Tibial artery (tissue), 4 donors: ENCODE measurements at regions not wholly inside any gene's neighbourhood (a gene's known extent, or its start where the extent isn't known, plus 50 kb on each side); places are given as distances from the start of the nearest gene placed in this dataset.

Experiments
- DNase-seq, 2 donors: peaks; one replicate each; pipeline ENCODE4 v3.0.0-alpha.2; 2019
- H3K27ac ChIP-seq, 2 donors: fragments of 200-600 bp; sonication (generic) in 1 of 2; 1 replicate in 1 of 2; 2 replicates in 1 of 2; pipeline ENCODE4 v1.5.1; 2018 to 2019; ENCODE audit warnings: mild to moderate bottlenecking in 1 of 2
- H3K27me3 ChIP-seq, 2 donors: fragments of 200-600 bp; sonication (generic) in 1 of 2; one replicate each; pipeline versions ENCODE4 v1.5.1 to v1.6.0; 2016 to 2019
- H3K36me3 ChIP-seq, 3 donors: fragments of 200-600 bp; sonication (generic) in 2 of 3; one replicate each; pipeline ENCODE4 v1.5.1; 2016 to 2019; ENCODE audit warnings: mild to moderate bottlenecking in 2 of 3
- H3K4me1 ChIP-seq, 4 donors: fragments of 200-600 bp; sonication (generic) in 2 of 4; 1 replicate in 3 of 4; 2 replicates in 1 of 4; pipeline ENCODE4 v1.5.1; 2016 to 2019
- H3K4me3 ChIP-seq, 2 donors: fragments of 200-600 bp; sonication (generic) in 1 of 2; 1 replicate in 1 of 2; 2 replicates in 1 of 2; pipeline ENCODE4 v1.5.1; 2018 to 2019; ENCODE audit warnings: mild to moderate bottlenecking in 2 of 2
- H3K9me3 ChIP-seq, 3 donors: fragments of 200-600 bp; sonication (generic) in 1 of 3; one replicate each; pipeline ENCODE4 v1.5.1; 2016 to 2019
- intact Hi-C: fragments of 100-400 bp; cut with DNase I; formaldehyde crosslinking; loops from one replicate; pipeline ENCODE4 v1.15.0; 2023; ENCODE audit warnings: low total_unique reads
- TF ChIP-seq, protein P1 (sequence below), 2 experiments: fragments of 200-600 bp in 1 of 2; fragments of 450-650 bp in 1 of 2; IDR thresholded peaks; one replicate each; pipeline ENCODE4 v1.5.1; 2017 to 2019; ENCODE audit warnings: antibody characterized with exemption in 2 of 2, mild to moderate bottlenecking in 1 of 2, moderate library complexity in 1 of 2

DNA sequence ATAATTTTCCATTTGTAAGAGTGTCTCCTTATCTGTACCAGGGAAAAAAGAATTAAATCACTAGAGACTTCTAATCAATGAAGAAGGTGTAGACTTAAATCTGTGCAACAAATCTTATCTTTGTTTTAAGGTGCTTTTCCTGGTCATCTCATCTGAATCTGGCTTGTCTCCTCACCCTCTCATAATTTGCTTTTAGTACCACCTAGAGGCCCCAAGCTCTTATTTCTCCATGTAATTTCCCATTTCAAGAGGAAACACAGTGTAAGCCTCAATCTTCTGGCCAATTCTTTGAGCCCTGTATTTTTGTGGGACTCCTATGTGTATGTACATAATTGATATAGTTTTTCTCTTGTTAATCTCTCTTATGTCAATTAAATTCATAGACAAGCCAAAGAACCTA is 1975.3 kb upstream of the CDH6 start:
- Histone ChIP-seq H3K9me3 (no peaks in the 10 kb centered on the region), H3K27me3 (no peaks in the 10 kb centered on the region), H3K36me3 (no peaks in the 10 kb centered on the region), H3K4me1 (no peaks in the 10 kb centered on the region), H3K27ac (no peak overlapping the region), H3K4me3 (no peak overlapping the region)
- intact Hi-C loops = no loop called here
- TF ChIP-seq, protein P1, sequence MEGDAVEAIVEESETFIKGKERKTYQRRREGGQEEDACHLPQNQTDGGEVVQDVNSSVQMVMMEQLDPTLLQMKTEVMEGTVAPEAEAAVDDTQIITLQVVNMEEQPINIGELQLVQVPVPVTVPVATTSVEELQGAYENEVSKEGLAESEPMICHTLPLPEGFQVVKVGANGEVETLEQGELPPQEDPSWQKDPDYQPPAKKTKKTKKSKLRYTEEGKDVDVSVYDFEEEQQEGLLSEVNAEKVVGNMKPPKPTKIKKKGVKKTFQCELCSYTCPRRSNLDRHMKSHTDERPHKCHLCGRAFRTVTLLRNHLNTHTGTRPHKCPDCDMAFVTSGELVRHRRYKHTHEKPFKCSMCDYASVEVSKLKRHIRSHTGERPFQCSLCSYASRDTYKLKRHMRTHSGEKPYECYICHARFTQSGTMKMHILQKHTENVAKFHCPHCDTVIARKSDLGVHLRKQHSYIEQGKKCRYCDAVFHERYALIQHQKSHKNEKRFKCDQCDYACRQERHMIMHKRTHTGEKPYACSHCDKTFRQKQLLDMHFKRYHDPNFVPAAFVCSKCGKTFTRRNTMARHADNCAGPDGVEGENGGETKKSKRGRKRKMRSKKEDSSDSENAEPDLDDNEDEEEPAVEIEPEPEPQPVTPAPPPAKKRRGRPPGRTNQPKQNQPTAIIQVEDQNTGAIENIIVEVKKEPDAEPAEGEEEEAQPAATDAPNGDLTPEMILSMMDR (IDR thresholded peaks at IDR 0.05) = no peak
- DNase-seq = no peak

DNA sequence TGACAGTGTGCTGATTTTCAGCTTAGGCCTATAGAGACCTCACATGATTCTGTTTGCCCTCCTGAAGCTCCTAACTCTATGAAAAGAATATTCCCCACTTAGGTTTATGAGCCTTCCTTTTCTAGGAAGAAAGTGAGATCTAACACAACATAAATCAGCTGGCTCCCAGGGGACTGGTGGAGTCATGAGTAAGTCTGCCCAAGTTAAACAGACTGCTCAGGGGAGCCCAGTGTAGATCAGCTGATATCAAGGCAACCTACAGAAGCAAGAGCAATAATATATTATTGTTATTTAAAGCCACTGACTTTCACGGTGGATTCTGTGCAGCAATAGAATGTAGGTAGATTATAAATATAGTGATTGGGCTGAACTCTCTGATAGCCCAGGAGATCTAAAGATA is 1978.6 kb upstream of the CDH6 start:
- no peaks in the 10 kb centered on the region for H3K4me1 ChIP-seq
- no peak overlapping the region for H3K4me3 ChIP-seq
- H3K27ac ChIP-seq = no peak overlapping the region
- H3K27me3 ChIP-seq = no peaks in the 10 kb centered on the region
- H3K36me3 ChIP-seq = no peaks in the 10 kb centered on the region
- H3K9me3 ChIP-seq = no peaks in the 10 kb centered on the region
- TF ChIP-seq, protein P1 (IDR thresholded peaks at IDR 0.05) = no peak
- intact Hi-C loops = no loop called here
- DNase-seq = no peak

DNA sequence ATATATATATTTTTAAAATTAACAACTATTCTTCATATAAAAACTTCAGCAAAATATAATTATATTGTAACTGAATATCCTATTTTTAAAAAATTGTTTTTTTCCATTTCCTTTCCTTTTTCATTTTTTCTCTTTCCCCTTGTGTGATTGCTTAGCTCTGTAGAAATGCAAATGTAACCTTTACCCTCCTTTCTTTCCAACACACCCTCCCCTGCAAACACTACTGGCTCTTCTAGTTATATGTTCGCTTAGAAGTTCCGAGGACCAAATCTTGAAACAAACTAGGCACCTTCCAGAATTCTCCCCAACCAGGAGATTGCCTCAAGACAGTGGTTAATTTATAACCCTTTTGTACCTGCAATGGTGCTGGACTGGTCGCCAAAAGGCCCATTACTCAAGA is 1980.0 kb upstream of the CDH6 start:
- no peak for DNase-seq
- intact Hi-C loops = no loop called here
- no peaks in the 10 kb centered on the region for H3K9me3 ChIP-seq
- no peak overlapping the region for H3K27ac ChIP-seq
- H3K4me1 ChIP-seq = no peaks in the 10 kb centered on the region
- no peak overlapping the region for H3K4me3 ChIP-seq
- no peaks in the 10 kb centered on the region for H3K27me3 ChIP-seq
- no peaks in the 10 kb centered on the region for H3K36me3 ChIP-seq
- TF ChIP-seq, protein P1 (IDR thresholded peaks at IDR 0.05) = no peak

DNA sequence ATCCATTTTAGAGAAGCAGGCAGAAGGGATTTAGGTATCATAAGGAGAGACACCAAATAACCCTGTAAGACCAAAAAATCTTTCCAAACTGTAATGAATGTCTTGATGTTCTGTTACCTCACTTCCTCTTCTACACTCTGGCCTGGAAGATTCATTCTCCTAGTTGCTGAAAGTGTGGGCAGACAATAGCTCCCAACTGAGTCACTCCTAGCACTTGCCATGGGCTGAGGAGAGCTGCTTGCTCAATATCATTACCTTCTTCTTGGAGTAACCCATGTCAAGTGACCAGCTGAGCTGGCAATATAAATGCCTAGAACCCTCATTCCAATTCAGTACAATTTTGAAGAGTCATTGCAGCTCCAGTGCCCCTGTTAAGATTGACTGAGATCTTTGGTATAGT is 1985.5 kb upstream of the CDH6 start:
- TF ChIP-seq, protein P1 (IDR thresholded peaks at IDR 0.05) = no peak
- H3K4me1 ChIP-seq = no peaks in the 10 kb centered on the region
- no peaks in the 10 kb centered on the region for H3K9me3 ChIP-seq
- no peak for DNase-seq
- no peaks in the 10 kb centered on the region for H3K27me3 ChIP-seq
- no peak overlapping the region for H3K4me3 ChIP-seq
- no peak overlapping the region for H3K27ac ChIP-seq
- intact Hi-C loops = no loop called here
- no peaks in the 10 kb centered on the region for H3K36me3 ChIP-seq

DNA sequence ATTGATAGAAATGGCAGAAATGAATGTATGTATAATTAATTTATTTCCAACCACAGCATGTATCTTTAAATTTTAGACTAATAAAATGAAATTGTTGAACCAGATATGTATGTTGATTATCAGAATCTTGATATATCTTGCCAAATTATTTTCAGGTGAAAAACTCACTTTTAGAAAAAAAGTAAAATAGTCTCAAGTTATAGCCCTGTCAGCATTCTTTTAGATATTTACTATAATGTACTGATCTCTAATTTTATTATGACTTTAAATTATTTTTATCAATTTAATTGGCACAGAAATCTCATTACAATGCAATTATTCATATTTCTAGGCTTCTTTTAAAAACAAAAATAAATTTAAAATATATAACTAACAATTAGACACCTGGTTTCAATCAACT is 1990.4 kb upstream of the CDH6 start:
- H3K4me1 ChIP-seq = no peaks in the 10 kb centered on the region
- H3K4me3 ChIP-seq = no peak overlapping the region
- no peak for DNase-seq
- TF ChIP-seq, protein P1 (IDR thresholded peaks at IDR 0.05) = no peak
- H3K27me3 ChIP-seq = no peaks in the 10 kb centered on the region
- H3K36me3 ChIP-seq = no peaks in the 10 kb centered on the region
- H3K27ac ChIP-seq = no peak overlapping the region
- no peaks in the 10 kb centered on the region for H3K9me3 ChIP-seq
- intact Hi-C loops = no loop called here
